ENCODE measurements at regions not wholly inside any gene's neighbourhood (a gene's known extent, or its start where the extent isn't known, plus 50 kb on each side); places are given as distances from the start of the nearest gene placed in this dataset.
A peak's percentile ranks its signal among the peaks of the same experiment; 100 is the strongest.

DNA sequence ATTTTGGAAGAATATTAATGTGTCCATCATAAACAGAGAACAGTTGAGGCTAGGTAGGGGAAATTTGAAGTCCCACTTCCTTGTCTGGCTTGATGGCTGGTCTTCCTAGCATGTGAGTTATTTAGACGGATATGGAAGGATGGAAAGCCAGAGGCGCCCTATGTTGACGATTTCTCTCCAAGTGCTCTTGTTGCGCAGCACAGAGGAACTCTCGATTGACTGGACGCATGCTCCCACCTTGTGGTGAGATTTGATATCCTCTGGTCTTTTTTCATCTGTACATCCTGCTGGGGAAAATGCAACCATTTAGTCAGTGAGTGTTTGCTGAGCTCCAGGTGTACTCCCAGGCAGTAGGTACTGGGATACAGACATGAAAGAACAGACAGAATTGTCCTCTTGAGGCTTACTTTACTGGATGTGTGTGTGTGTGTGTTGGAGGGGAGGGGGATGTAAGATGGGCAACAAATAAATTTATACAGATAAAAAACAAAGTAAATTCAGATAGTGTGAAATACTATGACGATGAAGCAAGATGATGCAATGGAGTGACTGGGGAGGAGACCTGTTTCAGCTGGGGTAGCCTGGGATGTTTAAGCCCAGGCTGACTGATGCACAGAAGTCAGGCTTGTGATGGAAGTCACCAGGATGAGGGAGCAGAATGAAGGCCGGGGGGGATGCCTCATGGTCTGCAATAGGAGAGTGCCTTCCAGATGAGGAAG is 137.2 kb downstream of the TRIM43 start:
- TF ChIP-seq ZNF565 (CRISPR knock-in tag; conservative IDR thresholded peaks at IDR 0.05; ENCODE audit: low read depth), result no peak
- TF ChIP-seq TOX (CRISPR knock-in tag; IDR thresholded peaks at IDR 0.05; ENCODE audit: borderline replicate concordance), result no peak
- TF ChIP-seq PPARA (CRISPR knock-in tag; IDR thresholded peaks at IDR 0.05; ENCODE audit: borderline replicate concordance), result no peak
- TF ChIP-seq ISL1 (CRISPR knock-in tag; IDR thresholded peaks at IDR 0.05), result no peak
- no peak for TF ChIP-seq ZFP30 (CRISPR knock-in tag; IDR thresholded peaks at IDR 0.05)
- no peak for TF ChIP-seq SNAI2 (CRISPR knock-in tag; IDR thresholded peaks at IDR 0.05)
- no peak for TF ChIP-seq ZC3H10 (CRISPR knock-in tag; IDR thresholded peaks at IDR 0.05)
- TF ChIP-seq, protein P1, sequence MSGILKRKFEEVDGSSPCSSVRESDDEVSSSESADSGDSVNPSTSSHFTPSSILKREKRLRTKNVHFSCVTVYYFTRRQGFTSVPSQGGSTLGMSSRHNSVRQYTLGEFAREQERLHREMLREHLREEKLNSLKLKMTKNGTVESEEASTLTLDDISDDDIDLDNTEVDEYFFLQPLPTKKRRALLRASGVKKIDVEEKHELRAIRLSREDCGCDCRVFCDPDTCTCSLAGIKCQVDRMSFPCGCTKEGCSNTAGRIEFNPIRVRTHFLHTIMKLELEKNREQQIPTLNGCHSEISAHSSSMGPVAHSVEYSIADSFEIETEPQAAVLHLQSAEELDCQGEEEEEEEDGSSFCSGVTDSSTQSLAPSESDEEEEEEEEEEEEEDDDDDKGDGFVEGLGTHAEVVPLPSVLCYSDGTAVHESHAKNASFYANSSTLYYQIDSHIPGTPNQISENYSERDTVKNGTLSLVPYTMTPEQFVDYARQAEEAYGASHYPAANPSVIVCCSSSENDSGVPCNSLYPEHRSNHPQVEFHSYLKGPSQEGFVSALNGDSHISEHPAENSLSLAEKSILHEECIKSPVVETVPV (CRISPR knock-in tag; IDR thresholded peaks at IDR 0.05), result no peak
- TF ChIP-seq ARNTL (CRISPR knock-in tag; IDR thresholded peaks at IDR 0.05; ENCODE audit: borderline replicate concordance, low read depth), result no peak
- TF ChIP-seq, protein P2, sequence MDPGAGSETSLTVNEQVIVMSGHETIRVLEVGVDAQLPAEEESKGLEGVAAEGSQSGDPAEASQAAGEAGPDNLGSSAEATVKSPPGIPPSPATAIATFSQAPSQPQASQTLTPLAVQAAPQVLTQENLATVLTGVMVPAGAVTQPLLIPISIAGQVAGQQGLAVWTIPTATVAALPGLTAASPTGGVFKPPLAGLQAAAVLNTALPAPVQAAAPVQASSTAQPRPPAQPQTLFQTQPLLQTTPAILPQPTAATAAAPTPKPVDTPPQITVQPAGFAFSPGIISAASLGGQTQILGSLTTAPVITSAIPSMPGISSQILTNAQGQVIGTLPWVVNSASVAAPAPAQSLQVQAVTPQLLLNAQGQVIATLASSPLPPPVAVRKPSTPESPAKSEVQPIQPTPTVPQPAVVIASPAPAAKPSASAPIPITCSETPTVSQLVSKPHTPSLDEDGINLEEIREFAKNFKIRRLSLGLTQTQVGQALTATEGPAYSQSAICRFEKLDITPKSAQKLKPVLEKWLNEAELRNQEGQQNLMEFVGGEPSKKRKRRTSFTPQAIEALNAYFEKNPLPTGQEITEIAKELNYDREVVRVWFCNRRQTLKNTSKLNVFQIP (CRISPR knock-in tag; IDR thresholded peaks at IDR 0.05; ENCODE audit: borderline replicate concordance, low read depth), result no peak
- peak; percentile 99 for ATAC-seq

DNA sequence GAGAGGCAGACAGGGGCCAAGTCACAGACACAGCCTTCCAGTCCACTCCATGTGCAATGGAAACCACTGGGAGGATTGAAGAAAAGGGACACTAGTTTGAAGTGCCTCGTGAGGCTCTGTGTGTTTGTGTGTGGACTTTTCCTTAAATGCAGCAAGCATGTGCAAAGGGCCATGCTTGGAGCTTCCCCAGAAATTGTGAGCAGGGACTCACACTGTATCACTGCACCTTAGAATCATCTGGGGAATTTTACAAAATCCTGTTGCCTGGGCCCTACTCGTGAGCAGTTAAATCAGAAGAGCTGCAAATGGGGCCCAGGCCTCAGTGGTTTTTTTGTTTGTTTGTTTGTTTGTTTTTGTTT is 137.8 kb downstream of the TRIM43 start:
- no peak for TF ChIP-seq ZFP3 (CRISPR knock-in tag; IDR thresholded peaks at IDR 0.05)
- TF ChIP-seq, protein P1 (CRISPR knock-in tag; IDR thresholded peaks at IDR 0.05), result no peak
- TF ChIP-seq, protein P3, sequence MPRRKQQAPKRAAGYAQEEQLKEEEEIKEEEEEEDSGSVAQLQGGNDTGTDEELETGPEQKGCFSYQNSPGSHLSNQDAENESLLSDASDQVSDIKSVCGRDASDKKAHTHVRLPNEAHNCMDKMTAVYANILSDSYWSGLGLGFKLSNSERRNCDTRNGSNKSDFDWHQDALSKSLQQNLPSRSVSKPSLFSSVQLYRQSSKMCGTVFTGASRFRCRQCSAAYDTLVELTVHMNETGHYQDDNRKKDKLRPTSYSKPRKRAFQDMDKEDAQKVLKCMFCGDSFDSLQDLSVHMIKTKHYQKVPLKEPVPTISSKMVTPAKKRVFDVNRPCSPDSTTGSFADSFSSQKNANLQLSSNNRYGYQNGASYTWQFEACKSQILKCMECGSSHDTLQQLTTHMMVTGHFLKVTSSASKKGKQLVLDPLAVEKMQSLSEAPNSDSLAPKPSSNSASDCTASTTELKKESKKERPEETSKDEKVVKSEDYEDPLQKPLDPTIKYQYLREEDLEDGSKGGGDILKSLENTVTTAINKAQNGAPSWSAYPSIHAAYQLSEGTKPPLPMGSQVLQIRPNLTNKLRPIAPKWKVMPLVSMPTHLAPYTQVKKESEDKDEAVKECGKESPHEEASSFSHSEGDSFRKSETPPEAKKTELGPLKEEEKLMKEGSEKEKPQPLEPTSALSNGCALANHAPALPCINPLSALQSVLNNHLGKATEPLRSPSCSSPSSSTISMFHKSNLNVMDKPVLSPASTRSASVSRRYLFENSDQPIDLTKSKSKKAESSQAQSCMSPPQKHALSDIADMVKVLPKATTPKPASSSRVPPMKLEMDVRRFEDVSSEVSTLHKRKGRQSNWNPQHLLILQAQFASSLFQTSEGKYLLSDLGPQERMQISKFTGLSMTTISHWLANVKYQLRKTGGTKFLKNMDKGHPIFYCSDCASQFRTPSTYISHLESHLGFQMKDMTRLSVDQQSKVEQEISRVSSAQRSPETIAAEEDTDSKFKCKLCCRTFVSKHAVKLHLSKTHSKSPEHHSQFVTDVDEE (CRISPR knock-in tag; IDR thresholded peaks at IDR 0.05), result no peak
- TF ChIP-seq ARNTL (CRISPR knock-in tag; IDR thresholded peaks at IDR 0.05; ENCODE audit: borderline replicate concordance, low read depth), result no peak
- TF ChIP-seq GLIS3 (CRISPR knock-in tag; IDR thresholded peaks at IDR 0.05), result no peak
- ATAC-seq, result no peak

DNA sequence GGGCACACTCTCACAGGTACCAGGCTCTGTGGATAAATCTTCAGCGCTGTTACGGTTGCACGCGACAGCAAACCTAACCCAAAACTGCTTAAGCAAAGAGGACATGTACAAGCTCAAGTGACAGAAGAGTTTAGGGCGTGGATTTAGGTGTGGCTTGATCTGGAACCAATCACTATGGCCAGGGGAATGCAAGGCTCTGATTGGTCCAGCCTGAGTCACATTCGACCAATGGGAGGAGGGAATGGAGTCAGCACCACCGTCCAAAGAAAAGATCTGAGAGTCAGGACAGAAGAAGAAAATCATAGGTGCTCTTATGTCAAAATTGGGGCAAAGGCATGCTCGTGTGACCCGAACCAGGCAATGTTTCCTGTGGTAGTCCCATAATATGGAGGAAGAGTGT is 139.0 kb downstream of the TRIM43 start:
- peak; percentile 28; the same call in 1 of the 3 replicates for ATAC-seq
- TF ChIP-seq, protein P2 (CRISPR knock-in tag; IDR thresholded peaks at IDR 0.05; ENCODE audit: borderline replicate concordance, low read depth), result no peak
- no peak for TF ChIP-seq CSDC2 (CRISPR knock-in tag; IDR thresholded peaks at IDR 0.05)
- TF ChIP-seq ZC3H10 (CRISPR knock-in tag; IDR thresholded peaks at IDR 0.05), result no peak
- no peak for TF ChIP-seq ZFP30 (CRISPR knock-in tag; IDR thresholded peaks at IDR 0.05)
- TF ChIP-seq ZNF70 (CRISPR knock-in tag; IDR thresholded peaks at IDR 0.05), result no peak
- no peak for TF ChIP-seq PPARA (CRISPR knock-in tag; IDR thresholded peaks at IDR 0.05; ENCODE audit: borderline replicate concordance)
- TF ChIP-seq, protein P4, sequence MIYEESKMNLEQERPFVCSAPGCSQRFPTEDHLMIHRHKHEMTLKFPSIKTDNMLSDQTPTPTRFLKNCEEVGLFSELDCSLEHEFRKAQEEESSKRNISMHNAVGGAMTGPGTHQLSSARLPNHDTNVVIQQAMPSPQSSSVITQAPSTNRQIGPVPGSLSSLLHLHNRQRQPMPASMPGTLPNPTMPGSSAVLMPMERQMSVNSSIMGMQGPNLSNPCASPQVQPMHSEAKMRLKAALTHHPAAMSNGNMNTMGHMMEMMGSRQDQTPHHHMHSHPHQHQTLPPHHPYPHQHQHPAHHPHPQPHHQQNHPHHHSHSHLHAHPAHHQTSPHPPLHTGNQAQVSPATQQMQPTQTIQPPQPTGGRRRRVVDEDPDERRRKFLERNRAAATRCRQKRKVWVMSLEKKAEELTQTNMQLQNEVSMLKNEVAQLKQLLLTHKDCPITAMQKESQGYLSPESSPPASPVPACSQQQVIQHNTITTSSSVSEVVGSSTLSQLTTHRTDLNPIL (CRISPR knock-in tag; IDR thresholded peaks at IDR 0.05; ENCODE audit: low read depth), result no peak
- no peak for TF ChIP-seq ZNF565 (CRISPR knock-in tag; conservative IDR thresholded peaks at IDR 0.05; ENCODE audit: low read depth)
- no peak for TF ChIP-seq SNAI2 (CRISPR knock-in tag; IDR thresholded peaks at IDR 0.05)
